Astrocyte (in vitro differentiated cells and primary cell): ENCODE measurements at regions not wholly inside any gene's neighbourhood (a gene's known extent, or its start where the extent isn't known, plus 50 kb on each side); places are given as distances from the start of the nearest gene placed in this dataset.

Source experiments
- DNase-seq: peaks from one replicate; pipeline ENCODE4 v3.0.0-alpha.2; 2010; ENCODE audit warnings: low read depth
- FAIRE-seq: peaks from 2 replicates; lab custom pipeline; 2011; peaks lifted over from hg19 to GRCh38; lab: Jason Lieb, UNC
- H2AFZ ChIP-seq: 2 replicates; pipeline ENCODE4 v1.6.0; 2012; ENCODE audit warnings: low read depth, low read length, inconsistent platforms
- H3K27ac ChIP-seq: 2 replicates; pipeline ENCODE4 v1.5.1; 2011; ENCODE audit warnings: low read depth, low read length, inconsistent platforms
- H3K27me3 ChIP-seq: 2 replicates; pipeline ENCODE4 v1.6.0; 2011; ENCODE audit warnings: low read length, inconsistent platforms; ENCODE audit not compliant: insufficient read depth
- H3K36me3 ChIP-seq: 2 replicates; pipeline ENCODE4 v1.5.1; 2011; ENCODE audit warnings: low read length, inconsistent platforms; ENCODE audit not compliant: insufficient read depth
- H3K4me1 ChIP-seq: 2 replicates; pipeline ENCODE4 v1.5.1; 2011; ENCODE audit warnings: low read length, inconsistent platforms; ENCODE audit not compliant: insufficient read depth
- H3K4me2 ChIP-seq: 2 replicates; pipeline ENCODE4 v1.6.0; 2012; ENCODE audit warnings: low read length, inconsistent platforms
- H3K4me3 ChIP-seq: 2 replicates; pipeline ENCODE4 v1.5.1; 2011; ENCODE audit warnings: low read depth, mild to moderate bottlenecking, low read length, inconsistent platforms; ENCODE audit not compliant: insufficient read depth
- H3K79me2 ChIP-seq: 2 replicates; pipeline ENCODE4 v1.6.0; 2012; ENCODE audit warnings: mild to moderate bottlenecking, low read length, inconsistent platforms; ENCODE audit not compliant: insufficient read depth
- H3K9ac ChIP-seq: 2 replicates; pipeline ENCODE4 v1.6.0; 2012; ENCODE audit warnings: mild to moderate bottlenecking, low read length, inconsistent platforms
- H3K9me3 ChIP-seq: 2 replicates; pipeline ENCODE4 v1.5.1; 2012; ENCODE audit warnings: low read depth, mild to moderate bottlenecking, low read length, inconsistent platforms; ENCODE audit not compliant: insufficient read depth
- H4K20me1 ChIP-seq: 2 replicates; pipeline ENCODE4 v1.6.0; 2012; ENCODE audit warnings: low read length, inconsistent platforms; ENCODE audit not compliant: insufficient read depth
- H3K27ac Mint-ChIP-seq: one replicate; pipeline ENCODE4 v1.8.0; 2021; ENCODE audit warnings: mild to moderate bottlenecking, mixed read lengths; ENCODE audit not compliant: unreplicated experiment
- H3K27me3 Mint-ChIP-seq: one replicate; pipeline ENCODE4 v1.8.0; 2021; ENCODE audit warnings: low read depth, mixed read lengths; ENCODE audit not compliant: unreplicated experiment
- H3K36me3 Mint-ChIP-seq: one replicate; pipeline ENCODE4 v1.8.0; 2021; ENCODE audit warnings: low read depth, mixed read lengths; ENCODE audit not compliant: unreplicated experiment
- H3K4me1 Mint-ChIP-seq: one replicate; pipeline ENCODE4 v1.8.0; 2021; ENCODE audit warnings: low read depth, mixed read lengths; ENCODE audit not compliant: unreplicated experiment
- H3K4me3 Mint-ChIP-seq: one replicate; pipeline ENCODE4 v1.8.0; 2021; ENCODE audit warnings: mild to moderate bottlenecking, moderate library complexity, mixed read lengths; ENCODE audit not compliant: unreplicated experiment
- H3K9me3 Mint-ChIP-seq: one replicate; pipeline ENCODE4 v1.8.0; 2021; ENCODE audit warnings: mild to moderate bottlenecking, mixed read lengths; ENCODE audit not compliant: unreplicated experiment
- EZH2 ChIP-seq: IDR thresholded peaks from 2 replicates; pipeline ENCODE4 v1.6.1; 2012; ENCODE audit warnings: mild to moderate bottlenecking, low read length, inconsistent platforms; ENCODE audit not compliant: insufficient read depth
- TF ChIP-seq, protein P1 (sequence below): IDR thresholded peaks from 2 replicates; pipeline ENCODE4 v1.5.1; 2011; ENCODE audit warnings: low read depth, mild to moderate bottlenecking, inconsistent platforms, low read length, moderate library complexity; ENCODE audit not compliant: insufficient read depth

DNA sequence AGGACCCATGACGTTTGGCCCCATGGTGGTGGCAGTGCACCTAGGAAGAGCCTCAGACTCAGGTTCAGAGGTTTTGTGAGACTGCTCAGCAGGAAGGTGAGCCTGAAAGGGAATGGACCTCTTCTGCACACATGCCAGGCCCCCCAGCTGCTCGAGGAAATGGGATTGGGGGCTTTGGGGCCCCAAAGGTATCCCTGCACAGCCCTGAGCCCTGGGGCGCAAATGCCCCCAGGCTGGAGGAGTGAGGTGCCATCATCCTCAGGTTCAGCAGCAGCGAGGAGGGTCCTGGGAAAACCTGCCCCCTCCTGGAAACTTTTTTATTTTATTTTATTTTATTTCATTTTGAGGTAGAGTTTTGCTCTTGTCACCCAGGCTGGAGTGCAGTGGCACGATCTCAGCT lies 171.8 kb upstream of the MVB12B start:
- Mint-ChIP-seq H3K36me3 (peaks cover 1% of the 10 kb centered on the region), H3K4me3 (no peak overlapping the region), H3K9me3 (peaks cover 2% of the 10 kb centered on the region), H3K27me3 (peaks cover 40% of the 10 kb centered on the region), H3K27ac (no peak overlapping the region), H3K4me1 (no peaks in the 10 kb centered on the region)
- Histone ChIP-seq H3K9me3 (no peaks in the 10 kb centered on the region), H3K9ac (no peak overlapping the region), H3K27me3 (peaks cover 21% of the 10 kb centered on the region), H3K4me2 (no peak overlapping the region), H3K27ac (no peak overlapping the region), H3K4me3 (no peak overlapping the region), H3K79me2 (no peaks in the 10 kb centered on the region), H4K20me1 (no peaks in the 10 kb centered on the region), H2AFZ (no peak overlapping the region), H3K4me1 (no peaks in the 10 kb centered on the region), H3K36me3 (no peaks in the 10 kb centered on the region)
- no peak for DNase-seq
- TF ChIP-seq, protein P1, sequence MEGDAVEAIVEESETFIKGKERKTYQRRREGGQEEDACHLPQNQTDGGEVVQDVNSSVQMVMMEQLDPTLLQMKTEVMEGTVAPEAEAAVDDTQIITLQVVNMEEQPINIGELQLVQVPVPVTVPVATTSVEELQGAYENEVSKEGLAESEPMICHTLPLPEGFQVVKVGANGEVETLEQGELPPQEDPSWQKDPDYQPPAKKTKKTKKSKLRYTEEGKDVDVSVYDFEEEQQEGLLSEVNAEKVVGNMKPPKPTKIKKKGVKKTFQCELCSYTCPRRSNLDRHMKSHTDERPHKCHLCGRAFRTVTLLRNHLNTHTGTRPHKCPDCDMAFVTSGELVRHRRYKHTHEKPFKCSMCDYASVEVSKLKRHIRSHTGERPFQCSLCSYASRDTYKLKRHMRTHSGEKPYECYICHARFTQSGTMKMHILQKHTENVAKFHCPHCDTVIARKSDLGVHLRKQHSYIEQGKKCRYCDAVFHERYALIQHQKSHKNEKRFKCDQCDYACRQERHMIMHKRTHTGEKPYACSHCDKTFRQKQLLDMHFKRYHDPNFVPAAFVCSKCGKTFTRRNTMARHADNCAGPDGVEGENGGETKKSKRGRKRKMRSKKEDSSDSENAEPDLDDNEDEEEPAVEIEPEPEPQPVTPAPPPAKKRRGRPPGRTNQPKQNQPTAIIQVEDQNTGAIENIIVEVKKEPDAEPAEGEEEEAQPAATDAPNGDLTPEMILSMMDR, result no peak
- TF ChIP-seq EZH2, result no peak
- no peak for FAIRE-seq

DNA sequence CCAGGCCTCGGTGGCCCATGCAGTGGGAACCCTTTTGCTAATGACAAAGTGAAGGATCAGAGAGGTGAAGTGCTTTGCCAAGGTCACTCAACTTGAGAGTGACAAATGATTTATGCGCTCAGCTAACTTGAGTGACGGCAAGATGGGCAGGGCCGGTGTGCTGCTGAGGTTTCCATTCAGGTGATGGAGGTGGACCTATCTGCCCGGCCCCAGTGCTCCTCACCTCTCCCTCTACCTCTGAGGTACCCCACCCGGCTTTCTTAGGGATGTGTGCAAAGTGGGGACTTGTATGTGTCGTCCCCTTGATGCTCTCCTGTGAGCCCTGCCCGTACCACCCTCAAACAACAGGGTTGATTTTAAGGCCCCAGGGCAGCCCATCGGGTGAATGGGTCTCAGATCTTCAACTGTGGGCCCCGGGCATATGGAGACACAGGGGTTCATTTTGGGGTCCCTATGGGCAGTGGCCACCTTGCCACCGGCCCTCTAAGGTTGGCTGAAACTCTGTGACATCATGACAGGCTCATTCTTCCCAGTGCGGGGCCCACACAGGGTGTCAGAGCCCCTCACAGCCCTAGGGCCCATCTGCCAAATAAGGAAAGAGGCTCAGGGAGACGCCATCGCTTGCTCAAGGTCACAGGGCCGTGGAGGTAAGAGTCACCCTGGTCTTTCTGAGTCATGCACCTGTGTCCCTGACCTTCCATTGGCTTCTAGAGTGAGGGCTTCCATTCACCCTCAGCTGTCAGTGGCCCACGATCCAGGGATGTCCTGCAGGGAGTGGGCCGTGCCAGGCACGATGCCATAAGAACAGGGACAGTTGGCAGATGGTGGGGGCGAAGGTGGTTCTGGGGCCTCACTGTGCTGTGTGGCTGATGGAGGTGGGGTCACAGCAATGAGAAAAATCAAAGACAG lies 170.6 kb upstream of the MVB12B start:
- Histone ChIP-seq H3K79me2 (no peaks in the 10 kb centered on the region), H3K27me3 (peaks cover 19% of the 10 kb centered on the region), H3K9ac (no peak overlapping the region), H4K20me1 (no peaks in the 10 kb centered on the region), H3K9me3 (no peaks in the 10 kb centered on the region), H3K27ac (no peak overlapping the region), H3K36me3 (no peaks in the 10 kb centered on the region), H3K4me3 (no peak overlapping the region), H2AFZ (no peak overlapping the region), H3K4me2 (no peak overlapping the region), H3K4me1 (no peaks in the 10 kb centered on the region)
- no peaks in the 10 kb centered on the region for H3K4me1 Mint-ChIP-seq
- peaks cover 46% of the 10 kb centered on the region for H3K27me3 Mint-ChIP-seq
- H3K9me3 Mint-ChIP-seq, result peaks cover 2% of the 10 kb centered on the region
- no peak overlapping the region for H3K4me3 Mint-ChIP-seq
- TF ChIP-seq, protein P1, result no peak
- no peak for TF ChIP-seq EZH2
- H3K27ac Mint-ChIP-seq, result no peak overlapping the region
- DNase-seq (no peak), FAIRE-seq (no peak)
- peaks cover 1% of the 10 kb centered on the region for H3K36me3 Mint-ChIP-seq

DNA sequence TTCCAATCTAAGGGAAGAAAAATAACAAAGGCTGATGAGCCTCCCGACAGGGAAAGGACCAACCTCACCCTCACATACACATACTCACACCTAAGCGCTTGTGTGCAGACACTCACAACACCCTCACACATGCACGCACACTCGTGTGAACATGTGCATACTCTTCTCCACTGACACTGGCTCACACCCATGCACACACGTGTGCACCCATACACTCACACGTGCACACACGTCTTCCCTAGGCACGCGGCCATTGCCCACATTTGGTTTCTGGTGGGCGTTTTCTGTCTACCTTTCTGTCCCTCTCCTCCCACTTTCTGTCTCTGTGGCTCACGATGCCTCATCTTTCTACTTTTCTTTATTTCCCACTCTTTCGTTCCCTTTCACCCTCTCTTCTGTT lies 169.7 kb upstream of the MVB12B start:
- Histone ChIP-seq H3K4me1 (no peaks in the 10 kb centered on the region), H3K9ac (no peak overlapping the region), H2AFZ (no peak overlapping the region), H3K4me3 (no peak overlapping the region), H3K4me2 (no peak overlapping the region), H3K79me2 (no peaks in the 10 kb centered on the region), H3K27me3 (peaks cover 13% of the 10 kb centered on the region), H4K20me1 (no peaks in the 10 kb centered on the region), H3K36me3 (no peaks in the 10 kb centered on the region), H3K27ac (no peak overlapping the region), H3K9me3 (no peaks in the 10 kb centered on the region)
- Mint-ChIP-seq H3K36me3 (peaks cover 1% of the 10 kb centered on the region), H3K27me3 (peaks cover 45% of the 10 kb centered on the region), H3K4me1 (no peaks in the 10 kb centered on the region), H3K4me3 (no peak overlapping the region), H3K9me3 (peaks cover 2% of the 10 kb centered on the region), H3K27ac (no peak overlapping the region)
- DNase-seq (no peak), FAIRE-seq (no peak)
- TF ChIP-seq EZH2, result no peak
